C4-2B (cell line): ENCODE measurements at regions not wholly inside any gene's neighbourhood (a gene's known extent, or its start where the extent isn't known, plus 50 kb on each side); places are given as distances from the start of the nearest gene placed in this dataset.

ENCODE experiments used
- CTCF ChIP-seq: fragments of 450-650 bp; conservative IDR thresholded peaks from 2 replicates; pipeline ENCODE4 v1.5.1; 2017; ENCODE audit warnings: mild to moderate bottlenecking
- ZFX ChIP-seq: fragments of 450-650 bp; IDR thresholded peaks from 2 replicates; pipeline ENCODE4 v1.6.1; 2017

GRCh38 chr2:225137971-225138370 lies 95.7 kb upstream of the DOCK10 start:
- TF ChIP-seq CTCF (no peak), ZFX (no peak)
